Neutrophil (primary cell): ENCODE measurements at regions not wholly inside any gene's neighbourhood (a gene's known extent, or its start where the extent isn't known, plus 50 kb on each side); places are given as distances from the start of the nearest gene placed in this dataset.
"Not testable (repeated sequence)": the region's sequence is repeated elsewhere in the genome, so short reads cannot be mapped to it uniquely, and the experiment has no call there.

ENCODE experiments used
- H3K27ac ChIP-seq: fragments of 200-600 bp; sonication (generic); 2 replicates; pipeline ENCODE4 v1.5.1; 2016; ENCODE audit warnings: mild to moderate bottlenecking, moderate library complexity
- H3K27me3 ChIP-seq: fragments of 200-600 bp; sonication (generic); 2 replicates; pipeline ENCODE4 v1.6.0; 2016; ENCODE audit warnings: mild to moderate bottlenecking
- H3K36me3 ChIP-seq: fragments of 200-600 bp; sonication (generic); 2 replicates; pipeline ENCODE4 v1.5.1; 2017
- H3K4me1 ChIP-seq, 2 experiments: fragments of 200-600 bp in 1 of 2; sonication (generic) in 1 of 2; 1 replicate in 1 of 2; 2 replicates in 1 of 2; pipeline versions ENCODE4 v1.5.1 to v1.6.1; 2013 to 2016; ENCODE audit warnings: low read depth in 1 of 2, low read length in 1 of 2, mild to moderate bottlenecking in 1 of 2, moderate library complexity in 1 of 2; ENCODE audit not compliant: control insufficient read depth in 1 of 2, insufficient read depth in 1 of 2
- H3K4me3 ChIP-seq, 2 experiments: fragments of 200-600 bp in 1 of 2; sonication (generic) in 1 of 2; 1 replicate in 1 of 2; 2 replicates in 1 of 2; pipeline ENCODE4 v1.5.1; 2013 to 2016; ENCODE audit warnings: low read depth in 1 of 2, low read length in 1 of 2, mild to moderate bottlenecking in 1 of 2, moderate library complexity in 1 of 2
- H3K9me3 ChIP-seq: fragments of 200-600 bp; sonication (generic); 2 replicates; pipeline ENCODE4 v1.5.1; 2016
- CTCF ChIP-seq: fragments of 200-600 bp; sonication (generic); IDR thresholded peaks from 2 replicates; pipeline ENCODE4 v1.5.1; 2016; ENCODE audit warnings: antibody characterized with exemption

- H3K36me3 ChIP-seq: no peaks in the 10 kb centered on the region
- H3K27me3 ChIP-seq: no peaks in the 10 kb centered on the region
- H3K9me3 ChIP-seq: no peaks in the 10 kb centered on the region
- no peaks in the 10 kb centered on the region for H3K4me1 ChIP-seq
- TF ChIP-seq CTCF: no peak
- no peak overlapping the region for H3K4me3 ChIP-seq
- no peak overlapping the region for H3K27ac ChIP-seq
Measured at GRCh38 chr18:10149768-10150556, 236.1 kb downstream of the VAPA start.

- H3K27me3 ChIP-seq, H3K4me3 ChIP-seq, H3K36me3 ChIP-seq, H3K4me1 ChIP-seq, H3K27ac ChIP-seq, H3K9me3 ChIP-seq: not testable (repeated sequence)
Measured at GRCh38 chr18:10150576-10150975, 236.8 kb downstream of the VAPA start.

- no peaks in the 10 kb centered on the region for H3K36me3 ChIP-seq
- no peaks in the 10 kb centered on the region for H3K27me3 ChIP-seq
- no peaks in the 10 kb centered on the region for H3K4me1 ChIP-seq
- no peak overlapping the region for H3K4me3 ChIP-seq
- H3K27ac ChIP-seq: no peak overlapping the region
- no peak for TF ChIP-seq CTCF
- no peaks in the 10 kb centered on the region for H3K9me3 ChIP-seq
Measured at GRCh38 chr18:10152475-10152874, 238.7 kb downstream of the VAPA start.

GRCh38 chr18:10153924-10154752, 240.3 kb downstream of the VAPA start:
- Histone ChIP-seq H3K9me3 (no peaks in the 10 kb centered on the region), H3K36me3 (no peaks in the 10 kb centered on the region), H3K4me1 (no peaks in the 10 kb centered on the region), H3K4me3 (no peak overlapping the region), H3K27ac (no peak overlapping the region), H3K27me3 (no peaks in the 10 kb centered on the region)
- TF ChIP-seq CTCF: no peak

GRCh38 chr18:10157706-10158105, 243.9 kb downstream of the VAPA start:
- Histone ChIP-seq H3K4me1 (no peaks in the 10 kb centered on the region), H3K4me3 (no peak overlapping the region), H3K9me3 (no peaks in the 10 kb centered on the region), H3K27me3 (no peaks in the 10 kb centered on the region), H3K36me3 (no peaks in the 10 kb centered on the region), H3K27ac (no peak overlapping the region)
- no peak for TF ChIP-seq CTCF

- Histone ChIP-seq H3K9me3 (no peaks in the 10 kb centered on the region), H3K4me3 (no peak overlapping the region), H3K27ac (no peak overlapping the region), H3K36me3 (no peaks in the 10 kb centered on the region), H3K27me3 (no peaks in the 10 kb centered on the region), H3K4me1 (no peaks in the 10 kb centered on the region)
- no peak for TF ChIP-seq CTCF
Measured at GRCh38 chr18:10160251-10160650, 246.4 kb downstream of the VAPA start.
